Keratinocyte (primary cell): ENCODE measurements at regions not wholly inside any gene's neighbourhood (a gene's known extent, or its start where the extent isn't known, plus 50 kb on each side); places are given as distances from the start of the nearest gene placed in this dataset.

Experiments used
- DNase-seq: peaks from one replicate; pipeline ENCODE4 v3.0.0-alpha.2; 2011; ENCODE audit warnings: low read depth, missing footprints, low spot score
- FAIRE-seq: peaks from 2 replicates; lab custom pipeline; 2011; peaks lifted over from hg19 to GRCh38; lab: Jason Lieb, UNC
- H2AFZ ChIP-seq: 2 replicates; pipeline ENCODE4 v1.6.0; 2012; ENCODE audit warnings: low read length, control low read depth, inconsistent platforms; ENCODE audit not compliant: control insufficient read depth
- H3K27ac ChIP-seq: 2 replicates; pipeline ENCODE4 v1.5.1; 2011; ENCODE audit warnings: low read length; ENCODE audit not compliant: control insufficient read depth, insufficient read depth
- H3K27me3 ChIP-seq: 3 replicates; pipeline ENCODE4 v1.6.0; 2011; ENCODE audit warnings: low read length; ENCODE audit not compliant: control insufficient read depth, insufficient read depth; ENCODE audit errors: extremely low read depth
- H3K36me3 ChIP-seq, 2 experiments: 2 replicates in 1 of 2; 3 replicates in 1 of 2; pipeline ENCODE4 v1.5.1; 2011; ENCODE audit warnings: low read length in 2 of 2, mild to moderate bottlenecking in 1 of 2; ENCODE audit not compliant: control insufficient read depth in 2 of 2, insufficient read depth in 2 of 2; ENCODE audit errors: extremely low read depth in 1 of 2
- H3K4me1 ChIP-seq: 3 replicates; pipeline ENCODE4 v1.5.1; 2011; ENCODE audit warnings: low read length; ENCODE audit not compliant: control insufficient read depth, insufficient read depth; ENCODE audit errors: extremely low read depth
- H3K4me2 ChIP-seq: 3 replicates; pipeline ENCODE4 v1.6.0; 2011; ENCODE audit warnings: low read depth, low read length; ENCODE audit not compliant: control insufficient read depth, insufficient read depth; ENCODE audit errors: extremely low read depth
- H3K4me3 ChIP-seq, 3 experiments: fragments of 200-600 bp in 1 of 3; sonication (generic) in 1 of 3; 2 replicates in 2 of 3; 3 replicates in 1 of 3; pipeline ENCODE4 v1.5.1; 2011 to 2016; ENCODE audit warnings: low read length in 3 of 3, mild to moderate bottlenecking in 3 of 3, control low read depth in 2 of 3, inconsistent platforms in 1 of 3, low read depth in 1 of 3, mixed read lengths in 1 of 3, mixed run types in 1 of 3, moderate library complexity in 1 of 3; ENCODE audit not compliant: control insufficient read depth in 2 of 3, insufficient read depth in 2 of 3; ENCODE audit errors: extremely low read depth in 1 of 3
- H3K79me2 ChIP-seq: 2 replicates; pipeline ENCODE4 v1.6.0; 2012; ENCODE audit warnings: low read length; ENCODE audit not compliant: control insufficient read depth, insufficient read depth
- H3K9ac ChIP-seq: 3 replicates; pipeline ENCODE4 v1.6.0; 2011; ENCODE audit warnings: low read length; ENCODE audit not compliant: control insufficient read depth, insufficient read depth; ENCODE audit errors: extremely low read depth
- H3K9me1 ChIP-seq: 3 replicates; pipeline ENCODE4 v1.6.0; 2011; ENCODE audit warnings: low read length; ENCODE audit not compliant: control insufficient read depth, insufficient read depth; ENCODE audit errors: extremely low read depth
- H3K9me3 ChIP-seq: 2 replicates; pipeline ENCODE4 v1.5.1; 2012; ENCODE audit warnings: low read depth, low read length; ENCODE audit not compliant: control insufficient read depth
- H4K20me1 ChIP-seq: 3 replicates; pipeline ENCODE4 v1.6.0; 2011; ENCODE audit warnings: low read length; ENCODE audit not compliant: control insufficient read depth, insufficient read depth; ENCODE audit errors: extremely low read depth
- CTCF ChIP-seq, 3 experiments: IDR thresholded peaks in 1 of 3; conservative IDR thresholded peaks in 1 of 3; optimal IDR thresholded peaks in 1 of 3; 2 replicates in 2 of 3; 3 replicates in 1 of 3; pipeline versions ENCODE3 to v1.5.1; 2011; ENCODE audit warnings: low read length in 3 of 3, mild to moderate bottlenecking in 3 of 3, moderate library complexity in 2 of 3, control low read depth in 1 of 3, inconsistent platforms in 1 of 3; ENCODE audit not compliant: insufficient read depth in 2 of 3; ENCODE audit errors: extremely low read depth in 1 of 3
- EZH2 ChIP-seq: IDR thresholded peaks from one replicate; pipeline ENCODE4 v1.6.1; 2012; ENCODE audit warnings: inconsistent platforms, mild to moderate bottlenecking, low read length, moderate library complexity
- dilution Hi-C: fragments of 300-500 bp; cut with MboI; formaldehyde crosslinking; loops from one replicate; pipeline ENCODE4 v1.7.0; 2020; ENCODE audit warnings: low sequenced_read_pairs; ENCODE audit not compliant: extremely low pct_ligation_motif_present

- H2AFZ ChIP-seq = no peak overlapping the region
- no peak for TF ChIP-seq EZH2
- no peak for TF ChIP-seq CTCF (optimal IDR thresholded peaks at IDR 0.05 in 1 of 3, IDR thresholded peaks at IDR 0.05 in 1 of 3, conservative IDR thresholded peaks at IDR 0.05 in 1 of 3; ENCODE audit: extremely low read depth in 1 of 3, insufficient read depth in 2 of 3, low read length in 3 of 3)
- no peak overlapping the region for H3K4me2 ChIP-seq
- DNase-seq = no peak
- dilution Hi-C loops = no loop called here
- no peaks in the 10 kb centered on the region for H3K36me3 ChIP-seq
- no peaks in the 10 kb centered on the region for H3K27me3 ChIP-seq
- no peak overlapping the region for H3K9ac ChIP-seq
- no peak overlapping the region for H3K4me3 ChIP-seq
- no peaks in the 10 kb centered on the region for H3K79me2 ChIP-seq
- no peaks in the 10 kb centered on the region for H3K9me3 ChIP-seq
- H3K27ac ChIP-seq = no peak overlapping the region
- H4K20me1 ChIP-seq = no peaks in the 10 kb centered on the region
- no peak for FAIRE-seq
- H3K9me1 ChIP-seq = no peaks in the 10 kb centered on the region
- no peaks in the 10 kb centered on the region for H3K4me1 ChIP-seq
Measured at GRCh38 chr1:101165532-101165931, 71.3 kb upstream of the S1PR1 start.

GRCh38 chr1:101164776-101165175 lies 72.0 kb upstream of the S1PR1 start:
- TF ChIP-seq EZH2 (no peak), CTCF (optimal IDR thresholded peaks at IDR 0.05 in 1 of 3, IDR thresholded peaks at IDR 0.05 in 1 of 3, conservative IDR thresholded peaks at IDR 0.05 in 1 of 3; ENCODE audit: extremely low read depth in 1 of 3, insufficient read depth in 2 of 3, low read length in 3 of 3) (no peak)
- no peaks in the 10 kb centered on the region for H3K4me1 ChIP-seq
- no peaks in the 10 kb centered on the region for H3K9me3 ChIP-seq
- no peaks in the 10 kb centered on the region for H3K36me3 ChIP-seq
- dilution Hi-C loops = no loop called here
- H3K27me3 ChIP-seq = no peaks in the 10 kb centered on the region
- no peaks in the 10 kb centered on the region for H4K20me1 ChIP-seq
- DNase-seq (no peak), FAIRE-seq (no peak)
- no peak overlapping the region for H3K4me2 ChIP-seq
- H3K79me2 ChIP-seq = no peaks in the 10 kb centered on the region
- H3K27ac ChIP-seq = no peak overlapping the region
- H3K9ac ChIP-seq = no peak overlapping the region
- H3K9me1 ChIP-seq = no peaks in the 10 kb centered on the region
- no peak overlapping the region for H2AFZ ChIP-seq
- no peak overlapping the region for H3K4me3 ChIP-seq
